Activated CD8-positive, alpha-beta T cell treated with anti-CD3 and anti-CD28 coated beads for 36 hours (primary cell): ENCODE measurements at regions not wholly inside any gene's neighbourhood (a gene's known extent, or its start where the extent isn't known, plus 50 kb on each side); places are given as distances from the start of the nearest gene placed in this dataset.

Source experiments
- ATAC-seq: fragments of 200-7000 bp; cut with Tn5 transposase; one replicate; pipeline ENCODE4 v1.10.0; 2021; ENCODE audit warnings: mild to moderate bottlenecking, moderate library complexity
- CTCF ChIA-PET: fragments of 350-600 bp; sonication (Branson Sonifier 250); formaldehyde crosslinking; loops from one replicate; lab custom pipeline; 2021; ENCODE audit warnings: antibody characterized with exemption; lab: Charles Lee
- POLR2A ChIA-PET: fragments of 350-600 bp; sonication (Branson Sonifier 250); formaldehyde crosslinking; loops from one replicate; lab custom pipeline; 2021; ENCODE audit warnings: antibody characterized with exemption; lab: Charles Lee
- DNase-seq: peaks from one replicate; pipeline ENCODE4 v3.0.0-alpha.2; 2020
- H3K27ac Mint-ChIP-seq: one replicate; pipeline ENCODE4 v1.8.0; 2021; ENCODE audit warnings: mild to moderate bottlenecking, mixed read lengths
- H3K27me3 Mint-ChIP-seq: one replicate; pipeline ENCODE4 v1.8.0; 2021; ENCODE audit warnings: mixed read lengths
- H3K36me3 Mint-ChIP-seq: one replicate; pipeline ENCODE4 v1.8.0; 2021; ENCODE audit warnings: low read depth, mixed read lengths
- H3K4me1 Mint-ChIP-seq: one replicate; pipeline ENCODE4 v1.8.0; 2021; ENCODE audit warnings: low read depth, mixed read lengths
- H3K4me3 Mint-ChIP-seq: one replicate; pipeline ENCODE4 v1.8.0; 2021; ENCODE audit warnings: mild to moderate bottlenecking, moderate library complexity, mixed read lengths
- H3K9me3 Mint-ChIP-seq: one replicate; pipeline ENCODE4 v1.8.0; 2021; ENCODE audit warnings: mixed read lengths
- intact Hi-C: fragments of 100-400 bp; cut with micrococcal nuclease; formaldehyde crosslinking; loops from one replicate; pipeline ENCODE4 v1.10.0; 2022
- TF ChIP-seq, protein P1 (sequence below): fragments of 200-600 bp; IDR thresholded peaks from one replicate; pipeline ENCODE4 v1.8.0; 2022; ENCODE audit warnings: antibody characterized with exemption, mild to moderate bottlenecking

- intact Hi-C loops, result no loop called here
- POLR2A ChIA-PET, result no interaction called here
Measured at GRCh38 chr11:109785714-109786113, 307.5 kb upstream of the ZC3H12C start.

DNA sequence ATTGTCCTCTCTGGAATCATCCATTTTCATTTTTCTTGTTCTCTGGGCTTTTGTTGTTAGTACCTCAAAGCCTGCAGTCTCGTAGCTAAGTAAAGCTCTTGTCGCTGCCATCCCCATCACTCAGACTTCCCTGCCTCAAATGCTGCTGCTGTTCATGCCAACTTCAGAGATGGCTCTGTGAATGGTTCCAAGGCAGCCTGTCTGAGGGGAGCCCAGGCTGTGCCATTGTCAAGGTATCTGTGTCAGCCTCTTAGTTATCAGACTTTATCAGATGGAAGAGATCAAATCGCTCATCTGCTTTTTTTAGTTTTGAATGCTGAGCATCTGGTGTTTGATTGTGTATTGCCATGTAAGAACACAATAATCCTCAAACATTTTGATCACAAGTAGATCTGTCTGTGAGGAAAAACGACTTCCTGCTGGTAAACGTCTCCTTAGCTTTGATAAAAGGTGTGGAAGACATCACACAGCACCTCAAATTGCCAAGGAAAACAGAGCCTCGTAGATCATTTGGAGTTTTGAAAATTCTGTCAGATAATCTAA, 304.2 kb upstream of the ZC3H12C start:
- DNase-seq (no peak), ATAC-seq (no peak)
- ChIA-PET CTCF (no interaction called here), POLR2A (no interaction called here)
- Mint-ChIP-seq H3K4me1 (no peaks in the 10 kb centered on the region), H3K4me3 (no peak overlapping the region), H3K27me3 (no peaks in the 10 kb centered on the region), H3K36me3 (no peaks in the 10 kb centered on the region), H3K27ac (no peak overlapping the region), H3K9me3 (no peaks in the 10 kb centered on the region)
- intact Hi-C loops, result no loop called here
- TF ChIP-seq, protein P1, sequence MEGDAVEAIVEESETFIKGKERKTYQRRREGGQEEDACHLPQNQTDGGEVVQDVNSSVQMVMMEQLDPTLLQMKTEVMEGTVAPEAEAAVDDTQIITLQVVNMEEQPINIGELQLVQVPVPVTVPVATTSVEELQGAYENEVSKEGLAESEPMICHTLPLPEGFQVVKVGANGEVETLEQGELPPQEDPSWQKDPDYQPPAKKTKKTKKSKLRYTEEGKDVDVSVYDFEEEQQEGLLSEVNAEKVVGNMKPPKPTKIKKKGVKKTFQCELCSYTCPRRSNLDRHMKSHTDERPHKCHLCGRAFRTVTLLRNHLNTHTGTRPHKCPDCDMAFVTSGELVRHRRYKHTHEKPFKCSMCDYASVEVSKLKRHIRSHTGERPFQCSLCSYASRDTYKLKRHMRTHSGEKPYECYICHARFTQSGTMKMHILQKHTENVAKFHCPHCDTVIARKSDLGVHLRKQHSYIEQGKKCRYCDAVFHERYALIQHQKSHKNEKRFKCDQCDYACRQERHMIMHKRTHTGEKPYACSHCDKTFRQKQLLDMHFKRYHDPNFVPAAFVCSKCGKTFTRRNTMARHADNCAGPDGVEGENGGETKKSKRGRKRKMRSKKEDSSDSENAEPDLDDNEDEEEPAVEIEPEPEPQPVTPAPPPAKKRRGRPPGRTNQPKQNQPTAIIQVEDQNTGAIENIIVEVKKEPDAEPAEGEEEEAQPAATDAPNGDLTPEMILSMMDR, result no peak

More at GRCh38 chr11:109785714-109786113, 307.5 kb upstream of the ZC3H12C start:
- H3K27me3 Mint-ChIP-seq, result no peaks in the 10 kb centered on the region
- DNase-seq (no peak), ATAC-seq (no peak)
- H3K9me3 Mint-ChIP-seq, result no peaks in the 10 kb centered on the region
- H3K27ac Mint-ChIP-seq, result no peak overlapping the region
- TF ChIP-seq, protein P1, result no peak
- no peaks in the 10 kb centered on the region for H3K4me1 Mint-ChIP-seq
- no peaks in the 10 kb centered on the region for H3K36me3 Mint-ChIP-seq
- no peak overlapping the region for H3K4me3 Mint-ChIP-seq
- CTCF ChIA-PET, result no interaction called here

GRCh38 chr11:109789901-109790300, 303.3 kb upstream of the ZC3H12C start:
- Mint-ChIP-seq H3K4me3 (no peak overlapping the region), H3K4me1 (no peaks in the 10 kb centered on the region), H3K36me3 (no peaks in the 10 kb centered on the region), H3K9me3 (no peaks in the 10 kb centered on the region), H3K27ac (no peak overlapping the region), H3K27me3 (no peaks in the 10 kb centered on the region)
- ATAC-seq (no peak), DNase-seq (no peak)
- intact Hi-C loops, result no loop called here
- ChIA-PET POLR2A (interaction anchor here (0.6 kb wide), 1 partner anchor 12 kb away, joined by 3 read pairs; no protein-coding TSS in a partner anchor), CTCF (no interaction called here)
- TF ChIP-seq, protein P1, result no peak

DNA sequence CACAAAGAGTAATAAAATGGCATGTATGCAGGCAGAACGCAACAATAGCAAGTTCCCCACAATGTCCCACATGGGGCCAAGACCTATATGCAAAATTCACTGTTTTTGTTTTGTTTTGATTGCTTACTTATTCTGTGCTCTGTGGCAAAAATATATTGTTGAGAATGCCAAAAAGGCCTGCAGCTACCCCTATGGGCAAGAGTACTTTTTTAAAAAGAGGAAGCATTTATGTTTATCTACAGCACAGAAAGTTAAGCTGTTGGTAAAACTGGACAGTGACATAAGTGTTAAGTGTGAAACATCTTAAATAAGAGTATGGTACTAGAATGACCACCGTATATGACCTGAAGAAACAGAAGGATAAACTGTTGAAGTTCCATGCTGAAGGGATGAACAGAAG, 301.9 kb upstream of the ZC3H12C start:
- DNase-seq, result no peak
- CTCF ChIA-PET, result no interaction called here
- H3K27ac Mint-ChIP-seq, result no peak overlapping the region

DNA sequence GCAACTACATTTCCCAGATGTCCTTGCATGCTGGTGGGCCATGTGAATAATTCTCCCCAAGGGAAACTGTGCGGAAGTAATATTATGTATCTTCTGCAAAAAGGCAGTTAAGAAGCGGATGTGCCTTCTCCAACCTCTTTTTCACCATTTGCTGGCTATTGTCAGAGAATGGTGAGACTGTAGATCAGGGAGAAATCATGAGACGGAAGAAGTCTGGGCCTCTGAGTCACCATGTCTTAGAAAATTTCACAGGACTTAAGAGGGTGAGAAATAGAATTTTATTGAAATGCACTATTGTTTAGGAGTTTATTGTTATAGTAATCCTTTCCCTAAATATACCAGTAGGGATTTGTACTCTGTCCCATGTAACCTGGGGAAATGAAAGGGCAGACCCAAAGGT, 298.7 kb upstream of the ZC3H12C start:
- TF ChIP-seq, protein P1, result no peak
- Mint-ChIP-seq H3K27me3 (no peaks in the 10 kb centered on the region), H3K4me1 (no peaks in the 10 kb centered on the region), H3K27ac (no peak overlapping the region), H3K4me3 (no peak overlapping the region), H3K36me3 (no peaks in the 10 kb centered on the region), H3K9me3 (no peaks in the 10 kb centered on the region)
- POLR2A ChIA-PET, result no interaction called here
- ATAC-seq, result no peak
- no peak for DNase-seq
- intact Hi-C loops, result no loop called here
- CTCF ChIA-PET, result no interaction called here

More for the DNA sequence above, 301.9 kb upstream of the ZC3H12C start:
- Mint-ChIP-seq H3K27me3 (no peaks in the 10 kb centered on the region), H3K9me3 (no peaks in the 10 kb centered on the region), H3K4me3 (no peak overlapping the region), H3K4me1 (no peaks in the 10 kb centered on the region), H3K36me3 (no peaks in the 10 kb centered on the region)
- TF ChIP-seq, protein P1, result no peak
- POLR2A ChIA-PET, result no interaction called here
- intact Hi-C loops, result no loop called here
- no peak for ATAC-seq
